ENCODE measurements at regions not wholly inside any gene's neighbourhood (a gene's known extent, or its start where the extent isn't known, plus 50 kb on each side); places are given as distances from the start of the nearest gene placed in this dataset.

DNA sequence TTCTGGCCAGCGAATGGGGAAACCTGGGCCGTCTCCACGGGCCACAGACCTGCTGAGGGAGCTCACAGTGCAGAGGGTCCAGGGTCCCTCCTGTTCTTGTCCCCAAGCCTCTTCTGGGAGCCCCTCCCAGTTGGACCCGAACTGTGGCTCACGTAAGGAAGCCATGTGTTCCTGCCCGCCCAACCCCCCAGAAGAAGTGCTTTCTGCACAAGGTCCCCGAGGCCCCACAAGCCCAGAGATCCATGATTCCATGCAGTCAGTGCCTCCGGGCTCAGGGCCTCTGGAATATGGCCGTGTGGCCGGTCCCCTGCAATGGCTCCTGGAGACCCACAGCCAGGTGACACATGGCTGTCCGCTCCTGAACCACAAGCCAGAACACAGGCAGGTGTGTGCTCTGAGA lies 272.4 kb downstream of the C16orf95 start:
- no peak for DNase-seq (ENCODE audit: low spot score)
- Histone ChIP-seq H3K4me1 (peaks cover 0 to 19% of the 10 kb centered on the region in 2 donors), H3K27ac (no peak overlapping the region), H3K36me3 (no peaks in the 10 kb centered on the region), H3K27me3 (no peaks in the 10 kb centered on the region), H3K9me3 (no peaks in the 10 kb centered on the region), H3K4me3 (no peak overlapping the region)
- TF ChIP-seq, protein P1, sequence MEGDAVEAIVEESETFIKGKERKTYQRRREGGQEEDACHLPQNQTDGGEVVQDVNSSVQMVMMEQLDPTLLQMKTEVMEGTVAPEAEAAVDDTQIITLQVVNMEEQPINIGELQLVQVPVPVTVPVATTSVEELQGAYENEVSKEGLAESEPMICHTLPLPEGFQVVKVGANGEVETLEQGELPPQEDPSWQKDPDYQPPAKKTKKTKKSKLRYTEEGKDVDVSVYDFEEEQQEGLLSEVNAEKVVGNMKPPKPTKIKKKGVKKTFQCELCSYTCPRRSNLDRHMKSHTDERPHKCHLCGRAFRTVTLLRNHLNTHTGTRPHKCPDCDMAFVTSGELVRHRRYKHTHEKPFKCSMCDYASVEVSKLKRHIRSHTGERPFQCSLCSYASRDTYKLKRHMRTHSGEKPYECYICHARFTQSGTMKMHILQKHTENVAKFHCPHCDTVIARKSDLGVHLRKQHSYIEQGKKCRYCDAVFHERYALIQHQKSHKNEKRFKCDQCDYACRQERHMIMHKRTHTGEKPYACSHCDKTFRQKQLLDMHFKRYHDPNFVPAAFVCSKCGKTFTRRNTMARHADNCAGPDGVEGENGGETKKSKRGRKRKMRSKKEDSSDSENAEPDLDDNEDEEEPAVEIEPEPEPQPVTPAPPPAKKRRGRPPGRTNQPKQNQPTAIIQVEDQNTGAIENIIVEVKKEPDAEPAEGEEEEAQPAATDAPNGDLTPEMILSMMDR (IDR thresholded peaks at IDR 0.05), result no peak

DNA sequence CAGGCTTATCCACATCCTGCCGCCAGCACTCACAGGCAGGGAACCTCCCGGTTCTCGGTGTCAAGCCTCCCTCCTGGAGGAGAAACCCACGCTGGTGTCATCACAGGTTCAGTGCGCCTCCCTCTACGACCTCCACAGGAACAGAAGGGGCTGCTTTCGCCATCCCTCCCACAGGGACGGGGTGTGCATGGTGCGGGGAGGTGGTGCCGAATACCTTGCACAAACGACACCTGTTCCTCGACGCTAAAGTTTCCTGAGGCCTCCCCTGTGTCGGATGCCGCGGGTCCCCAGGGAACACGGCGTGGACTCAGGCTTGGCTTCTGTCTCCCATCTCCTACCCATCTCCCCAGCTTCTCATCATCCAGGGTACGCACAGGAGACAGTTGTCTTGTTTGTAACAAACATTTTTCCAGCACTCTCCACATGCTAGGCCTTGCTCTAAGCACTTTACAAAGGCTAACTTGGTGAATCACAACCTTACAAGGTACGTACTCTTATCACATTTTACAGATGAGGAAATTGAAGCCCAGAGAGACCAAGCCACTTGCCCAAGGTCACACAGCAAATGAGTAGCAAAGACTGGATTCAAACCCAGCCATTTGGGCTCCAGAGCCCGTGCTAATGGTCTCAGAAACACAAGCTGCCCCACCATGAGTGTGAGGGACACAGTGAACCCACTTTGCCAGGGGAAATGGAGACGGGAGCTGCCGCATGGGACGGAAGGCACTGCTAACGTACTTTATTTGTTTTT lies 271.6 kb downstream of the C16orf95 start:
- Histone ChIP-seq H3K4me1 (peaks cover 0 to 19% of the 10 kb centered on the region in 2 donors), H3K27me3 (no peaks in the 10 kb centered on the region), H3K4me3 (no peak overlapping the region), H3K27ac (no peak overlapping the region), H3K9me3 (no peaks in the 10 kb centered on the region), H3K36me3 (no peaks in the 10 kb centered on the region)
- TF ChIP-seq, protein P1 (IDR thresholded peaks at IDR 0.05), result no peak
- DNase-seq (ENCODE audit: low spot score), result no peak

DNA sequence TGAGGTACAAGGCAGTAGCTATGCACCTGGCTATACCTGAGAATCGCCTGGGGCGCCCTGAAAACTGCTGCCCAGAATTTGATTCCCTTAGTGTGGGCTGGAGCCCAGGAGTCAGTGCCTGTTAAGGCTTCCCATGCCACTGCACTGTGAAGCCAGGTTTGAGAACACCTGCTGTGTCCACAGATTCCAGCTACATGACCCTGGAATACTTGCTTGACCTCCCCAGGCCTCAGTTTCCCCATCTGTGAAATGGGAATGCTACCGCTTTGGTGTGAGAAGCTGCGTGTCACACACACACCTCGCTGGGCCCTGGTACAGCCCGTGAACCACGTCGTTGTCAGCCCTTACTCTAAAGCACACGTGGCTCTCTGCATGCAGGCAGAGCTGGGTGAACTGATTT lies 271.0 kb downstream of the C16orf95 start:
- no peak for DNase-seq (ENCODE audit: low spot score)
- H3K27ac ChIP-seq, result no peak overlapping the region
- peaks cover 0 to 19% of the 10 kb centered on the region in 2 donors for H3K4me1 ChIP-seq
- no peaks in the 10 kb centered on the region for H3K27me3 ChIP-seq
- TF ChIP-seq, protein P1 (IDR thresholded peaks at IDR 0.05), result no peak
- H3K4me3 ChIP-seq, result no peak overlapping the region
- H3K36me3 ChIP-seq, result no peaks in the 10 kb centered on the region
- H3K9me3 ChIP-seq, result no peaks in the 10 kb centered on the region

DNA sequence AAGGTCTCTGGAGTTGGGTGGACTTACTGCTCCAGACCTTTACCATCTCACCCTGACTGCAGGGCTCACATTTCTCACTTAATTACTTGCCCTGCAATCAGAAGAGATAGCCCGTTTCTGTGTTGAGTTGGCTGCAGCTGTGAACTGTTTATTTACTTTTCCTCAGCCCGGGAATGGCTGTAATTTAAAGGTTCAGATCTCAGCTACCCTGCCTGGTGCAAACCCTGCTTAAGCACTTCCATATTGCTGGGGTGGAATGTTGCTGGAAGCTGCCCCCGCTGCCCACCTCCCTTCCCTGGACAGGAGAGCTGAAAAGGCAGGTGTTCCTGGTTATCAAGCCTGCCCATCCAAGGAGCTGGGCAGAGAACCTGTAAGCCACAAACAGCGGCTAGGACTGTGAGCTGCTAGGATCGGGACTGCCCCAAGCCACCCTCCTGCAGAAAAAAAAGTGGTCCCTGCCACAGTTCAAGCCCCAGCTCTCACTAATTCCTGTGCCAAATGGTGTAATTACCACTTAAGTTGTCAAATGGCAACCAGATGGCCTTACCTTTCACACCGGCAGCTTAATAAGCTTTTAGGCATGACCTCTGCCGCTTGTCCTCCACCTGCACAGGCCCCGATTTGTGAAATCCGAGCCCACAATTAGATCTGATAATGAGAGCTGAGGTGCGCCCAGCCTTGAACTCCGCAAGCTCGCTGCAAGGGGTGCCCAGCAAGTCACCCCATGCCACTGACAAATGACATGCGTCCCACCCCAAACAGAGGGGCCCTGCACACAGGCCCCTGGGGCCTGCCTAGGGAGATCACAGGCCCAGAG lies 269.8 kb downstream of the C16orf95 start:
- no peak overlapping the region for H3K4me3 ChIP-seq
- no peaks in the 10 kb centered on the region for H3K36me3 ChIP-seq
- peaks cover 0 to 16% of the 10 kb centered on the region in 2 donors for H3K4me1 ChIP-seq
- H3K27me3 ChIP-seq, result no peaks in the 10 kb centered on the region
- TF ChIP-seq, protein P1 (IDR thresholded peaks at IDR 0.05), result no peak
- DNase-seq (ENCODE audit: low spot score), result no peak
- no peak overlapping the region for H3K27ac ChIP-seq
- no peaks in the 10 kb centered on the region for H3K9me3 ChIP-seq

DNA sequence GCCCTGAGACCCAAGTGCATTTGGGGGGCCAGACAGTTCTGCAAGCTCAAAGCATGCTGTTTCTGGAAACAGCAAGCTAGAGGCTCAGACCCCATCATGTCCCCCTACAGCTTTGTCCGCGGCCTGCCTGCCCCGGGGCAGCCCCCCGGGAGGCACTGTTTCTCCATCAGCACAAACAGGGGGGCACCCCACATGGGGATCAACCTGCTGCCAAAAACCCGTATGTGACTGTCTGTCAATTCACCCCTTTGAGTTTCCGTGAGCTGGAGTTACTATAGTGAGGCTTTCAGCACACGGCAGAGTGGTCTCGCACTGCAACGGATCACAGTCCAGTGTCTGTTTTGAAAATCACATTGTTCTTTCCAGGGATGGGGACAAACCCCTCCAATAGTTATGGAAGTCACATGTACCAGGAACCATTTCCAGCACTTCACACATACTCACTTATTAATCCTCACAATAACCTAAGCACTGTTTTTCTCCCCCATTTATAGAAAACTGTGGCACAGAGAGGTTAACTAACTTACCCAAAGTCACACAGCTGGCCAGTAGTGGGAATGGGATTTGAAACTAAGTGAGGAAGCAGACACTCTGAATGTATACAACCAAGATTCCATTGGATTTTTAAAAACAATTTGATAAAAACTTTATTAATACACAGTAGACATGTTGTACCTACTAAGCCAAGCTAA lies 269.0 kb downstream of the C16orf95 start:
- no peak overlapping the region for H3K27ac ChIP-seq
- H3K4me1 ChIP-seq, result peaks cover 0 to 9% of the 10 kb centered on the region in 2 donors
- H3K4me3 ChIP-seq, result no peak overlapping the region
- TF ChIP-seq, protein P1 (IDR thresholded peaks at IDR 0.05), result no peak
- H3K36me3 ChIP-seq, result no peaks in the 10 kb centered on the region
- H3K9me3 ChIP-seq, result no peaks in the 10 kb centered on the region
- no peaks in the 10 kb centered on the region for H3K27me3 ChIP-seq
- DNase-seq (ENCODE audit: low spot score), result no peak
